EH (cell line): ENCODE measurements at regions not wholly inside any gene's neighbourhood (a gene's known extent, or its start where the extent isn't known, plus 50 kb on each side); places are given as distances from the start of the nearest gene placed in this dataset.
"Not testable (repeated sequence)": the region's sequence is repeated elsewhere in the genome, so short reads cannot be mapped to it uniquely, and the experiment has no call there.

Source experiments
- DNase-seq: peaks from one replicate; pipeline ENCODE4 v3.0.0-alpha.2; 2015; ENCODE audit warnings: low read depth

GRCh38 chr7:142698429-142698828 lies 50.8 kb upstream of the PRSS1 start:
- DNase-seq = no peak

GRCh38 chr7:142697270-142697669 lies 52.0 kb upstream of the PRSS1 start:
- DNase-seq = no peak

- no peak for DNase-seq
These were observed 52.7 kb upstream of the PRSS1 start for GRCh38 chr7:142696456-142697179.

- DNase-seq = no peak
These were observed 55.4 kb upstream of the PRSS1 start for GRCh38 chr7:142693911-142694310.

GRCh38 chr7:142690554-142691182 lies 58.6 kb upstream of the PRSS1 start:
- DNase-seq = no peak

- no peak for DNase-seq
These were observed 59.7 kb upstream of the PRSS1 start for GRCh38 chr7:142689439-142690120.

- no peak for DNase-seq
These were observed 63.3 kb upstream of the PRSS1 start for GRCh38 chr7:142685877-142686508.

- DNase-seq = no peak
These were observed 67.8 kb upstream of the PRSS1 start for GRCh38 chr7:142681314-142682092.

- no peak for DNase-seq
These were observed 77.8 kb upstream of the PRSS1 start for GRCh38 chr7:142671506-142671905.

- DNase-seq = no peak
These were observed 78.8 kb upstream of the PRSS1 start for GRCh38 chr7:142670511-142670910.

GRCh38 chr7:142669074-142669654 lies 80.1 kb upstream of the PRSS1 start:
- peak; percentile 25 for DNase-seq

- no peak for DNase-seq
These were observed 80.8 kb upstream of the PRSS1 start for GRCh38 chr7:142668495-142668894.

- DNase-seq = no peak
These were observed 91.9 kb upstream of the PRSS1 start for GRCh38 chr7:142657376-142657775.

GRCh38 chr7:142654398-142654797 lies 94.9 kb upstream of the PRSS1 start:
- no peak for DNase-seq

- no peak for DNase-seq
These were observed 101.5 kb upstream of the PRSS1 start for GRCh38 chr7:142647749-142648148.

- no peak for DNase-seq
These were observed 102.7 kb upstream of the PRSS1 start for GRCh38 chr7:142646386-142647140.

GRCh38 chr7:142645777-142646176 lies 103.5 kb upstream of the PRSS1 start:
- DNase-seq = no peak

- no peak for DNase-seq
These were observed 107.0 kb upstream of the PRSS1 start for GRCh38 chr7:142642316-142642715.

- DNase-seq = not testable (repeated sequence)
These were observed 108.0 kb upstream of the PRSS1 start for GRCh38 chr7:142641252-142641651.

GRCh38 chr7:142638581-142638980 lies 110.7 kb upstream of the PRSS1 start:
- DNase-seq = no peak

GRCh38 chr7:142637240-142637639 lies 112.0 kb upstream of the PRSS1 start:
- DNase-seq = no peak
